Thoracic aorta (tissue), 2 donors: ENCODE measurements at regions not wholly inside any gene's neighbourhood (a gene's known extent, or its start where the extent isn't known, plus 50 kb on each side); places are given as distances from the start of the nearest gene placed in this dataset.

Source experiments
- ATAC-seq: fragments of 150-250 bp; one replicate; pipeline ENCODE4 v1.8.0; 2017; ENCODE audit warnings: low read depth; ENCODE audit not compliant: insufficient number of reproducible peaks, low FRiP score
- DNase-seq: peaks from one replicate; pipeline ENCODE4 v3.0.0-alpha.2; 2020; ENCODE audit warnings: low spot score
- H3K27ac ChIP-seq, 2 donors: fragments of 200-600 bp; sonication (generic); 1 replicate in 1 of 2; 2 replicates in 1 of 2; pipeline ENCODE4 v1.5.1; 2016; ENCODE audit warnings: mild to moderate bottlenecking in 2 of 2, moderate library complexity in 2 of 2
- H3K27me3 ChIP-seq: fragments of 200-600 bp; sonication (generic); replicated peaks from 2 replicates; pipeline ENCODE4 v1.6.0; 2016; ENCODE audit warnings: mild to moderate bottlenecking; ENCODE audit not compliant: insufficient read depth
- H3K36me3 ChIP-seq: fragments of 200-600 bp; sonication (generic); one replicate; pipeline ENCODE4 v1.5.1; 2016
- H3K4me1 ChIP-seq, 2 donors: fragments of 200-600 bp; sonication (generic); 1 replicate in 1 of 2; 2 replicates in 1 of 2; pipeline versions ENCODE4 v1.5.1 to v1.6.0; 2016; ENCODE audit warnings: low read depth in 2 of 2, mild to moderate bottlenecking in 1 of 2; ENCODE audit not compliant: control insufficient read depth in 1 of 2
- H3K4me3 ChIP-seq: fragments of 200-600 bp; sonication (generic); 2 replicates; pipeline ENCODE4 v1.5.1; 2016; ENCODE audit warnings: mild to moderate bottlenecking
- H3K9me3 ChIP-seq: fragments of 200-600 bp; sonication (generic); 2 replicates; pipeline ENCODE4 v1.5.1; 2016
- CTCF ChIP-seq: fragments of 200-600 bp; sonication (generic); IDR thresholded peaks from one replicate; pipeline ENCODE4 v1.5.1; 2019; ENCODE audit warnings: antibody characterized with exemption

- Histone ChIP-seq H3K27me3 (no peaks in the 10 kb centered on the region), H3K4me3 (no peak overlapping the region), H3K4me1 (peaks cover 0 to 5% of the 10 kb centered on the region in 2 donors), H3K27ac (no peak overlapping the region), H3K36me3 (no peaks in the 10 kb centered on the region), H3K9me3 (no peaks in the 10 kb centered on the region)
- TF ChIP-seq CTCF, result no peak
- DNase-seq (no peak), ATAC-seq (no peak)
Observed at GRCh38 chr4:122050841-122051240, 99.0 kb upstream of the TRPC3 start.

DNA sequence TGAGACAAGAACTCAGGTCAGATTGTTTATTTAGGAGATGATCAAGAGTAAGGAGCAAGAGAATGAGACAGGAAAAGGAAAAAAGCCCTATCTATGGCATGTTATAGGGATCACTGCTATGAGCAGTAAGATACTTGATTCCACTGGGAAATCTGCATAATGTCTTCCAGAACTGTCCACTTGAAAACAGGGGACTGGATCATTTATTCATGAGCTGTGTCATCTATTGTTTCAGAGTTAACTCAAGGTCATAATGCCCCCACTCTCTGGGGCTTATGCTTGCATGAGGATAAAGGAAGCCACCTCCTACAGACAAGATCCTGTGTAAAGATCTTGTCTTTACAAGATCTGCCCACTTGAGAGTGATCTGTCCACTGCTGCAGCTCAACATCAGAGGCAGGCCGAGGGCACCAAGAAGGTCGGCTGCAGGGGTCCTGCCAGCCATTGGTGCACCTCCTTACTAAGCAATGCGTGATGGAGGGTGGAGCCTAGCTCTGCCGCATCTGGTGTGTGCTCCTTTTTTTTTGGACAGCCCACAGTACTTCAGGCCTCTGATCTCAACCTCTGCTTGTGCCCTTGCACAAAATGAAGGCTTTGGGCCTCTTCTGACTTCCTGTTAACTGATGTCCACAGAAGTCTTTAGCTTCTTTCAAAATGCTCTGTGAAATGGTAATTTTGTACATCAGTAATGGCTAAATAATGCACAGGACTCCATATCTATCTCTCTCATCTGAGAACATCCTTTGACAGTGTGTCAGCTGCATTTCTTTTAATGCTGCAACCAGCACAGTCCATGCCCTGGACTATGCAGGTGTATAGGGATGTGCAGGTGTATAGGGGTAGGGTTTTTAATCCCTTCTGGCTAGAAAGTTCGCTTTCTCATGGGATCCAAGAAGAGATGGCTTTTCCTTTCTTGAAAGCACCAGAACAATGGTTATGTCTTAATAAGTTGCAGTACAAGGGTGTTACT, 95.9 kb upstream of the TRPC3 start:
- H3K4me1 ChIP-seq, result no peaks in the 10 kb centered on the region
- no peak for ATAC-seq
- H3K9me3 ChIP-seq, result no peaks in the 10 kb centered on the region
- no peak overlapping the region for H3K4me3 ChIP-seq
- H3K36me3 ChIP-seq, result no peaks in the 10 kb centered on the region
- no peak overlapping the region for H3K27ac ChIP-seq
- no peak for TF ChIP-seq CTCF
- DNase-seq, result no peak
- no peaks in the 10 kb centered on the region for H3K27me3 ChIP-seq

GRCh38 chr4:122046255-122046654, 94.4 kb upstream of the TRPC3 start:
- no peaks in the 10 kb centered on the region for H3K4me1 ChIP-seq
- H3K27me3 ChIP-seq, result no peaks in the 10 kb centered on the region
- no peaks in the 10 kb centered on the region for H3K36me3 ChIP-seq
- ATAC-seq (no peak), DNase-seq (no peak)
- TF ChIP-seq CTCF, result no peak
- no peaks in the 10 kb centered on the region for H3K9me3 ChIP-seq
- no peak overlapping the region for H3K27ac ChIP-seq
- no peak overlapping the region for H3K4me3 ChIP-seq

- ATAC-seq (no peak), DNase-seq (no peak)
- no peaks in the 10 kb centered on the region for H3K4me1 ChIP-seq
- no peak overlapping the region for H3K4me3 ChIP-seq
- TF ChIP-seq CTCF, result no peak
- no peak overlapping the region for H3K27ac ChIP-seq
- H3K27me3 ChIP-seq, result no peaks in the 10 kb centered on the region
- H3K36me3 ChIP-seq, result no peaks in the 10 kb centered on the region
- no peaks in the 10 kb centered on the region for H3K9me3 ChIP-seq
Observed at GRCh38 chr4:122045533-122045932, 93.7 kb upstream of the TRPC3 start.

DNA sequence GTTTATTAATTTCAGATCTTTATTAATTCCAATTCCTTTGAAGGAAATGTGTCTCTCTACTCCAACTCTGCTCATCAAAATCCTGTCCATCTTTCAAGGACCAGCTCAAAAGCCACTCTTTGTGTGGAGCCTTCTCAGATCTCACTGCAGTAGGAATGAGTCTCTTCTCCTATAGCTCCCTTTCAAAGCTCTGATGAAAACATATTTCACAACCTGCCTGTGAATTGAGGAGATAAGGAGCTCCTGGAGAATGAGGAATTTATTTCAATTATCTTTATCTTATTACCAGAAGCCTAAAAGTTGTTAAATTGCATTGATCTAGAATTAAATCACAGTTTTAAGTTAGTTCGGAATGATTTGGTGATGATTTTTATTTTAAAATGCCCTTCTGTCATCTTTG, 92.6 kb upstream of the TRPC3 start:
- H3K4me1 ChIP-seq, result no peaks in the 10 kb centered on the region
- no peaks in the 10 kb centered on the region for H3K36me3 ChIP-seq
- H3K9me3 ChIP-seq, result no peaks in the 10 kb centered on the region
- TF ChIP-seq CTCF, result no peak
- H3K27me3 ChIP-seq, result no peaks in the 10 kb centered on the region
- ATAC-seq, result no peak
- no peak overlapping the region for H3K27ac ChIP-seq
- H3K4me3 ChIP-seq, result no peak overlapping the region
- no peak for DNase-seq
